DMS153 treated with DMSO at 0.1 percent for 48 hours (cell line): ENCODE measurements at regions not wholly inside any gene's neighbourhood (a gene's known extent, or its start where the extent isn't known, plus 50 kb on each side); places are given as distances from the start of the nearest gene placed in this dataset.

ENCODE experiments used
- DNase-seq: peaks from one replicate; lab custom pipeline; 2025; ENCODE audit not compliant: unreplicated experiment; lab: John Stamatoyannopoulos, UW

- DNase-seq, result no peak
Observed at GRCh38 chr18:64208516-64208915, 59.6 kb upstream of the LINC00305 start.

GRCh38 chr18:64207820-64208219, 58.9 kb upstream of the LINC00305 start:
- no peak for DNase-seq

DNA sequence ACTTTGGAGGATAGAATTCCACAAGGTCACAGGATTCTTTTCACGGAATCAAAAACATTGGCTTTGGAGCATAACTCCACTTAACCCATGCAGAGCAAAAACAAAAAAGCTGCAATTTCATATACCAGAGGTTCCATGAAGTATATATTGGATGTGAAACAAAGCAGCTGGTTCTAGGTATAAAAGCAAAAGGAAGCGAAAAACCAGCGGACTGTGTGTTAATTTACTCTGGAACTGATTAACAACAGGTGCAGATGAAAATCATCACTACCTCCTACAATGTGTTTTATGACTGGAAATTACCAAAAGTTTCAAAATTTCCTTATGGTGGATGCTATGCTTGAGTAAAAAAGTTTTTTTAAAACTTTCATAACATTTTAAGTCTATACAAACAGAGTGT, 54.4 kb upstream of the LINC00305 start:
- no peak for DNase-seq

DNA sequence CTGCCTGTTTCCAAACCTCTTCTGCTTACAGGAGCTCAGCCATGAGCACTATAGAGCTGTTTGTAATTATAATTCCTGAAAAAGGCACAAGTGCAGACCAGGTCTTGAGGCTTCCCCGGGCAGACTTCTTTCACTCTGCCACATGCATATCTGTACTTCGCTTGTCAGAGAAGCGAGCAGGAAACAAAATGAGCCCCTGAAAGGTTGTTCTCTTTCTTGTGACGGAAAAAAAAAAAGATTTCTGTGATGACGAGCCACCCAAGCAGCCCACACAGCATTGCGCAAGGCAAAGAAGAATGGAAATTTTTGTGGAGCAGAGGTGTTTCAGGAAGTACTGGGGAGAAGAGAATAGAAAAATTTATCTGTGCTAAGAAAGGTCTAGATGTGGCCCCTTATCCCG, 54.0 kb upstream of the LINC00305 start:
- no peak for DNase-seq

GRCh38 chr18:64202210-64202836, 53.4 kb upstream of the LINC00305 start:
- no peak for DNase-seq

DNA sequence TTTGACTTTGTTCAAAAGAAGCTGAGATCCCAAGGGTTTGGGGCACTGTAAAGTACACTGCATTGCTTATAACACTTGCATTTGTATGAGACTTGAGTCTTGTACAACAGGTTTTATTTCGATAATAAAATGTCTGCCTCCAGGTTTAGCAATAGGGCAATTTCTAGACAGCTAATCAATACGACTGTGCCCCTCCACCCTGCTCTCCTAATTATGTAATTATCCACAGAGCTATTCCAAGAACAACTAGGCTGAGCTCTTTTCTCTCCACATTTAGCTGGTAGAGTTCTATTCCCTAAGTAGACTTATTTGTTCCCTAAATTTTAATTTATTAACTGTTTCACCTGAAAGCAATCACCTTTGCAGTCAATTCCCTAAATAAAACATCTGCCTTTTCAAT, 52.9 kb upstream of the LINC00305 start:
- no peak for DNase-seq

DNA sequence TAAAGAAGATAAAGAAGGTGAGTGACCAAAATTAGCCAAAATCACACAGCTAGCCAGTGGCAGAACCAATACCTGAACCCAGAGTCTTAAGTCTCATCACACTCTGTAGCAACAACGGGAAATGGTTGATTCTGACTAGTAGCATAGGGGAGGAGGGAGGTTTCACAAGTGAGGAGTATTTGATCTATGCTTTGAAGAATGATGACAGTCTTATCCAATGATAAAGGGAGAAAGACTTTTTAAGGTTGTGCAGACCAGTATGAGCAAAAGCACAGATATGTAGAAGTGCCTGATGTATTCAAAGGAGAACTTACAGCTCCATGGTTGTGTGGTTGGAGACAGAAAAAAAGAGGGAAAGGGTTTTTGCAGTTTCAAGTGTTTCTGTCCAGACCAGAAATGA, 50.7 kb upstream of the LINC00305 start:
- DNase-seq, result no peak
